Spleen (tissue), 11 donors: ENCODE measurements at regions not wholly inside any gene's neighbourhood (a gene's known extent, or its start where the extent isn't known, plus 50 kb on each side); places are given as distances from the start of the nearest gene placed in this dataset.

ENCODE experiments used
- DNase-seq: peaks from one replicate; pipeline ENCODE4 v3.0.0-alpha.2; 2020
- H3K27ac ChIP-seq, 8 donors: fragments of 200-600 bp; sonication (generic) in 7 of 8; 1 replicate in 4 of 8; 2 replicates in 4 of 8; pipeline versions ENCODE4 v1.5.0 to v1.8.0; 2016 to 2021; ENCODE audit warnings: inconsistent platforms in 4 of 8, mild to moderate bottlenecking in 4 of 8, moderate library complexity in 1 of 8
- H3K27me3 ChIP-seq, 7 donors: fragments of 200-600 bp; sonication (generic) in 6 of 7; replicated peaks in 1 of 7; 1 replicate in 4 of 7; 2 replicates in 3 of 7; pipeline versions ENCODE4 v1.5.0 to v1.8.0; 2016 to 2021; ENCODE audit warnings: inconsistent platforms in 3 of 7, mild to moderate bottlenecking in 1 of 7
- H3K36me3 ChIP-seq, 6 donors: fragments of 200-600 bp; sonication (generic) in 5 of 6; 1 replicate in 4 of 6; 2 replicates in 2 of 6; pipeline versions ENCODE4 v1.5.0 to v1.8.0; 2016 to 2021; ENCODE audit warnings: inconsistent platforms in 2 of 6
- H3K4me1 ChIP-seq, 6 donors: fragments of 200-600 bp; sonication (generic) in 5 of 6; 1 replicate in 3 of 6; 2 replicates in 3 of 6; pipeline versions ENCODE4 v1.5.0 to v1.8.0; 2016 to 2021; ENCODE audit warnings: inconsistent platforms in 3 of 6
- H3K4me3 ChIP-seq, 8 donors: fragments of 200-600 bp; sonication (generic) in 7 of 8; 1 replicate in 4 of 8; 2 replicates in 4 of 8; pipeline versions ENCODE4 v1.5.0 to v1.8.0; 2016 to 2021; ENCODE audit warnings: inconsistent platforms in 4 of 8, mild to moderate bottlenecking in 4 of 8, moderate library complexity in 2 of 8
- H3K9me3 ChIP-seq, 8 donors: fragments of 200-600 bp; sonication (generic) in 7 of 8; 1 replicate in 4 of 8; 2 replicates in 4 of 8; pipeline versions ENCODE4 v1.5.0 to v1.8.0; 2016 to 2021; ENCODE audit warnings: inconsistent platforms in 4 of 8
- CTCF ChIP-seq, 11 experiments: fragments of 200-600 bp in 7 of 11; fragments of 450-650 bp in 4 of 11; sonication (generic) in 4 of 11; IDR thresholded peaks in 8 of 11; conservative IDR thresholded peaks in 3 of 11; 1 replicate in 7 of 11; 2 replicates in 4 of 11; pipeline versions ENCODE4 v1.4.0 to v1.8.0; 2016 to 2021; ENCODE audit warnings: antibody characterized with exemption in 11 of 11, inconsistent platforms in 4 of 11, mild to moderate bottlenecking in 1 of 11
- POLR2A ChIP-seq, 3 donors: fragments of 450-650 bp; IDR thresholded peaks; one replicate each; pipeline ENCODE4 v1.5.1; 2017; ENCODE audit warnings: antibody characterized with exemption in 3 of 3, mild to moderate bottlenecking in 1 of 3
- POLR2AphosphoS5 ChIP-seq, 3 donors: sonication (generic); formaldehyde crosslinking; IDR thresholded peaks; one replicate each; pipeline ENCODE4 v1.5.1; 2017; ENCODE audit warnings: antibody characterized with exemption in 3 of 3
- WGBS, 5 donors: extraction: QIAGEN DNeasy Blood & Tissue Kit in 3 of 5; methylation state at CpG; one replicate each; pipeline versions ENCODE4 v1.1.5 to v1.1.7; 2013 to 2018; 5-methylcytosine and 5-hydroxymethylcytosine counted together
- intact Hi-C: fragments of 100-400 bp; cut with DNase I; formaldehyde crosslinking; loops from one replicate; pipeline ENCODE4 v1.15.0; 2023; ENCODE audit warnings: low total_unique reads
- donor health status: healthy with polysubstance abuse.
- donor health status: DM: no; HTN: no; CAD: no; lungs with moderate emphysema.
- donor health status: DM: no; HTN: no; CAD: no.
- donor health status: Bipolar disorder and iron deficiency.
- donor health status: healthy.
- donor health status: DM: no; HTN: no; CAD: no.
- donor health status: DM: yes; HTN: yes; CAD: no.

GRCh38 chr11:127493330-127494022, 492.9 kb upstream of the KIRREL3 start:
- no peak for DNase-seq
- H3K27ac ChIP-seq: no peak overlapping the region
- no peak overlapping the region for H3K4me3 ChIP-seq
- WGBS, 5 donors: 57 to 77% (median 67%) methylated on average over 9 of the region's 9 CpGs
- no peaks in the 10 kb centered on the region for H3K27me3 ChIP-seq
- peaks cover 3 to 37% (median 20%) of the 10 kb centered on the region in 8 donors for H3K9me3 ChIP-seq
- intact Hi-C loops: no loop called here
- H3K4me1 ChIP-seq: no peaks in the 10 kb centered on the region
- no peak for TF ChIP-seq POLR2A (IDR thresholded peaks at IDR 0.05)
- no peak for TF ChIP-seq POLR2AphosphoS5 (IDR thresholded peaks at IDR 0.05)
- TF ChIP-seq CTCF (IDR thresholded peaks at IDR 0.05 in 8 of 11, conservative IDR thresholded peaks at IDR 0.05 in 3 of 11): no peak
- no peaks in the 10 kb centered on the region for H3K36me3 ChIP-seq

- TF ChIP-seq POLR2A (IDR thresholded peaks at IDR 0.05) (no peak), CTCF (IDR thresholded peaks at IDR 0.05 in 8 of 11, conservative IDR thresholded peaks at IDR 0.05 in 3 of 11) (no peak)
- 14 to 31% (median 19%) methylated on average over 2 of the region's 2 CpGs for WGBS, 5 donors
- Histone ChIP-seq H3K9me3 (peaks cover 3 to 37% (median 20%) of the 10 kb centered on the region in 8 donors), H3K4me3 (no peak overlapping the region), H3K36me3 (no peaks in the 10 kb centered on the region), H3K27ac (no peak overlapping the region), H3K4me1 (no peaks in the 10 kb centered on the region), H3K27me3 (no peaks in the 10 kb centered on the region)
- intact Hi-C loops: no loop called here
- DNase-seq: no peak
These were observed 491.5 kb upstream of the KIRREL3 start for GRCh38 chr11:127492029-127492428.

- TF ChIP-seq POLR2A (IDR thresholded peaks at IDR 0.05) (no peak), CTCF (IDR thresholded peaks at IDR 0.05 in 8 of 11, conservative IDR thresholded peaks at IDR 0.05 in 3 of 11) (no peak), POLR2AphosphoS5 (IDR thresholded peaks at IDR 0.05) (no peak)
- no peak overlapping the region for H3K4me3 ChIP-seq
- H3K36me3 ChIP-seq: no peaks in the 10 kb centered on the region
- no peaks in the 10 kb centered on the region for H3K27me3 ChIP-seq
- no peaks in the 10 kb centered on the region for H3K4me1 ChIP-seq
- DNase-seq: no peak
- 28 to 35% (median 30%) methylated on average over 2 of the region's 2 CpGs for WGBS, 5 donors
- no peak overlapping the region for H3K27ac ChIP-seq
- peaks cover 3 to 37% (median 20%) of the 10 kb centered on the region in 8 donors for H3K9me3 ChIP-seq
- intact Hi-C loops: no loop called here
These were observed 491.0 kb upstream of the KIRREL3 start for GRCh38 chr11:127491589-127491988.

GRCh38 chr11:127490896-127491295, 490.3 kb upstream of the KIRREL3 start:
- no peaks in the 10 kb centered on the region for H3K4me1 ChIP-seq
- intact Hi-C loops: no loop called here
- WGBS, 5 donors: 79 to 95% (median 92%) methylated on average over 2 of the region's 2 CpGs
- no peak for DNase-seq
- H3K27ac ChIP-seq: no peak overlapping the region
- no peak overlapping the region for H3K4me3 ChIP-seq
- peaks cover 3 to 37% (median 20%) of the 10 kb centered on the region in 8 donors for H3K9me3 ChIP-seq
- no peak for TF ChIP-seq POLR2A (IDR thresholded peaks at IDR 0.05)
- TF ChIP-seq CTCF (IDR thresholded peaks at IDR 0.05 in 8 of 11, conservative IDR thresholded peaks at IDR 0.05 in 3 of 11): no peak
- TF ChIP-seq POLR2AphosphoS5 (IDR thresholded peaks at IDR 0.05): no peak
- H3K27me3 ChIP-seq: no peaks in the 10 kb centered on the region
- no peaks in the 10 kb centered on the region for H3K36me3 ChIP-seq
